ENCODE measurements at regions not wholly inside any gene's neighbourhood (a gene's known extent, or its start where the extent isn't known, plus 50 kb on each side); places are given as distances from the start of the nearest gene placed in this dataset.
"Not testable (repeated sequence)": the region's sequence is repeated elsewhere in the genome, so short reads cannot be mapped to it uniquely, and the experiment has no call there.

DNA sequence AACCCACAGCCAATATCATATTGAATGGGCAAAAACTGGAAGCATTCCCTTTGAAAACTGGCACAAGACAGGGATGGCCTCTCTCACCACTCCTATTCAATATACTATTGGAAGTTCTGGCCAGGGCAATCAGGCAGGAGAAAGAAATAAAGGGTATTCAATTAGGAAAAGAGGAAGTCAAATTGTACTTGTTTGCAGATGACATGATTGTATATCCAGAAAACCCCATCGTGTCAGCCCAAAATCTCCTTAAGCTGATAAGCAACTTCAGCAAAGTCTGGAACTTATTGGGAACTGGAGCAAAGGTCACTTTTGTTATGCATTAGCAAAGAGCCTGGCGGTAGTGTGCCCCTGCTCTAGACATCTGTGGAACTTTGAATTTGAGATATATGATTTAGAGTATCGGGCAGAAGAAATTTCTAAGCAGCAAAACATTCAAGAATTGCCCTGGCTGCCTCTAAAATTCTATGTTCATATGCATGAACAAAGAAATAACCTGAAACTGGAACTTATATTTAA, 53.4 kb upstream of the PSMA1 start:
- DNase-seq (ENCODE audit: low read depth): not testable (repeated sequence)

DNA sequence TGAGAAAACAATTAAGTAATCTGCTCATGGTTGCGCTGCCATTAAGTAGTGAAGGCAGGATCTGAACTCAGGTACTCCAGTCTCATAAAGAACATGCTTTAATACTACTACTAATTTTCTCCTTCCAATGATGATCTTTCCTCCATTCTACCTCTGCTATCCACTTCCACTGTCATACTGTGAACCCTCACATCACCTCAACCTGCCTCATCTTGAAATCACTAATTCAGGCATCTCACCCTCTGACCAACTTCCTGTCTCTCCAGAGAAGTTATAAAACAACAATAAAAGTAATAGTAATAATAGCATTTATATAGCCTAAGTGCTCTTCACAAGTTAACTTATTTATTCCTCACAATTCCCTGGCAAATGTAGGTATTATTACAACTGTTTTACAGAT, 57.1 kb upstream of the PSMA1 start:
- no peak for DNase-seq (ENCODE audit: low read depth)

DNA sequence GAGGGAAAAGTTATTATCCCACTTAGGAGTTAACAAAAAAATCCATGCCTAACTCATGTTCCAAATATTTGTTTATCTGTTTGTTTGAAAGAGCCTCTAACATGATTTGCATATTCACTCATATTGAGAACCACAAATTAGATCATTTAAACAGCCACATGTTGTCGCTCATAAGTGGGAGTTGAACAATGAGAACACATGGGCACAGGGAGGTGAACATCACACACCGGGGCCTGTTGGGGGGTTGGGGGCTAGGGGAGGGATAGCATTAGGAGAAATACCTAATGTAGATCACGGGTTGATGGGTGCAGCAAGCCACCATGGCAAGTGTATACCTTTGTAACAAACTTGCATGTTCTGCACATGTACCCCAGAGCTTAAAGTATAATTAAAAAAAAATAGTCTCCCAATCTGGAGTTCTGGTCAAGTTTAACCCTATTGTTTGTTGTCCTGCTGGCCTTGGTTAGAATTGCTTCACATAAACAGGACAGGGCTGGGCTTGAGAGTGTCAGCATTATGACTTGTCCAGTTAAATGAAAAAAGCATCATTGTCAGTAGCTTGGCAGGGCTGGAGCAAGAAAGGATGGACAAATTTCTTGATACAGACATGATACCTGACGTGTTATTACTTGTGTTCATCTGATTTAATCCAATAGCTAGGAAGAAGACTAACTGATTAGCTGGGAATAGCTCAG, 57.8 kb upstream of the PSMA1 start:
- no peak for DNase-seq (ENCODE audit: low read depth)

DNA sequence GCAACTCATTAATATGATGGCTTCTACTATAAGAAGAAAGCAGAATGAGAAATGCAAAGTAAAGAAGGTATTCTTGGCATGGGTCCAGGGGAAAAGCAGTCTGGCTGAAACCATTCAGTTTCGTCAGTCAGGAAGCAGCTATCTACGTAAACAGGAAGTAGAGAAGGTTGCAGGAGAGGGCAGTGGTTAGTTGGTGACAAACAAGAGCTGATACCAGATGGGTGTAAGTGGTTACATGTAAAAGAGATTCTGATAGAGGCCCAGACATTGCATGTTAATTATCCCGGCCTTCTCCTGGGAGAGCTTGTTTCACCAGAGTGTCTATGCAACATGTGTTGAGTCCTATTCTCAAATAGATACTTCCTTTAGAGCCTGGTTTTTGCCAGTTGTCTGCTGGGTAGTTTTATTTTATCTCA, 58.4 kb upstream of the PSMA1 start:
- peak; percentile 90 for DNase-seq (ENCODE audit: low read depth)

DNA sequence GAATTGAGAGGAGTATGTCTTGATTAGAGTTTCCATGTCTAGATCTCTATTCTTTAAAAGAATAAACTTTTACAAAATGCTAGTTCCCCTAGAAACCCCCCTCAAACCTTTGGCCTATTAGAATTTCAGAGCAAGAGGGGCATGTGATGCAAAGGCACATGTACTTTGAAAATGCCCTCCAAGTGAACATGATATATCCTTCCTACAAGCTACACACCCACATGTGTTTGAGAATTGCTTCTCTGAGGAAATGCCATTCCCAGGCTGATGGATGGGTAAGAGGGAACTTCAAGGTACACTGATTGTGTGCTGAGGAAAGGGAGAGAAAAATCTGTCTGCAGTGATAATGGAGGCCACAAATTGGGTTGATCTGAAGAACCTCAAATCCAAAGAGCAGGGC, 59.5 kb upstream of the PSMA1 start:
- DNase-seq (ENCODE audit: low read depth): no peak

DNA sequence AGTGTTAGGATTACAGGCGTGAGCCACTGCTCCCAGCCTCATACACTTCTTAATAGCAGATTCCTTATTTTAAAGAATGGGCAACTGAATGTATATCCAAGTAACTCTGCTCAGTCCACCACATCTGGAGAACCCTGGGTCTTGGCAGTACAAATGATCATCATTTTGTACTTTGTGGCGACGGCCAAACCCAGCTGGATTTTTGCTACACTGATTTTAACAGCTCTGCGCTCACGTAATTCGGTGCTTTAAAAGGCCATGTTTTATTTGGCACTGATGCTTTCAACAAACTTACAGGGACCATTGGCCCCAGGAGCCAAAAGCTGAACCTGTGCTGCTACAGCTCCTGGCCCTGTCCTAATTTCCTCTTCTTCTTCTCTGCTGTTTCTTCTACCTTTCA, 60.8 kb upstream of the PDE3B start:
- DNase-seq (ENCODE audit: low read depth): no peak

DNA sequence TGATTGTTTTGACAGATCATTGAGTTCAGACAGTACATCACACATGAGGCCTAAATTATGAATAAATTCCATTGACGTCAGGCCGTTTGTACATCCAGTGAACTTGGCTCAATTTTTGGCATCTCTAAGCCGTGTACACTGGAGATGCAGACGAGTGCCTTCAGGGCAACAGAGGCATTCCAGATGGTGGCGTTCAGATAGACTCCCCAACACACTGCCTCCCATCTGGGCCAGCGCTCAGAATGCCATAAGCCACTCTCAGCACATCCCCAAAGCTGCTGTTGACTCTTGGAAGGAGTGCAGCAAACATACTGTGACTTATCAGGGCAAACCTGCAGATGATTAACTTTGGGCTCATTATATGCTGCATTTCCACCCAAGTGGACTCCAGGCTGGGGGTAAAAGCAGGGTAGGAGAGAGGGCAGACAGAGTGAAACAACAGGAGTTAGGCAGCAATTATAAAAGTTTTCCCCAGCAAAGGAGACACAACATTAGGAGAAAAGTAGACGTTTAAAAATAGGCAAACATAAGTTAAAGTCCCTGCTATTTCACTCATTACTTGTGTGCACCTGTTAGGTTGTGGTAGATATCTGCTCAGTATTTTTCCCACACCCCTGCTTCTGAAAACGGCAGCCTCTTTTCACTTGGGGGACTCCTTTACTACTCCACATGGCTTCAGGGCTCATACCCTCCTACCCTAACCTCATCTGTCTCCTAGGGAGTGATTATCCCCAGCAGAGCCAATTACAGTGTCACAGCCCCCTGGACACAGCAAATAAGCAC, 60.2 kb upstream of the PDE3B start:
- DNase-seq (ENCODE audit: low read depth): no peak

DNA sequence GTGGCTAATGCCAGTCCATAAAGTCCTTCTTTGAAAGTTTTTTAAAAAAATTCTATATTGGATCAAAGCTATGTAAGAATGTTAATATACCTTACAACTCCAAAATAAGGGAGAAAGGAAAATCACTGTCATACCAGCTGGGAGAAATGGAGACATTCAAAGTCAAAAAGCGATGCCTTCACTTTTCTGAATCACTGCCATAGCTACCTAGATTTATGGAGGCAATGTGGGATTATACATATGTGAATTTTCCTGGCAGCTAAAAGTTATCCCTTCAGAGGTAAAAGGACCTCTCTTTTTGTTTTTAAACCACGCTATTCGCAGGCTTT, 59.6 kb upstream of the PDE3B start:
- DNase-seq (ENCODE audit: low read depth): no peak

DNA sequence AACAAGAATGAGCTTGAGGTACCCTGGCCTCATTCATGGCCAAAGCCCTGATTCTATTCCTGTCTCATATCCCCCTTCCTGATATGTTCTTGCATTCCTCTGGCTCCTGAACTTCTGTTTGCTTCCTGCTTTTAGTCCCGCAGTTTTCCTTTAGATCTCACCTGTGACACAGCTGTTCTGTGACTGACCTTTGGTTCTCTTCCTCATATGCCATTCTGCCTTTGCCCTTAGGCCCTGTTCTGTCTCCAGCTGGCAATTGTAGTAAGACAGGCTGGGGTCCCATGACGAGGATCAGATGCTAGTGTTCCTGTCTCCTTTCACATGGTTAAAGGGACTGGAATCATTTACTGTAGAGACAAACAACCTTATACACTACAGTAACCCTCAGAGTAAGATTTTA, 59.0 kb upstream of the PDE3B start:
- no peak for DNase-seq (ENCODE audit: low read depth)

DNA sequence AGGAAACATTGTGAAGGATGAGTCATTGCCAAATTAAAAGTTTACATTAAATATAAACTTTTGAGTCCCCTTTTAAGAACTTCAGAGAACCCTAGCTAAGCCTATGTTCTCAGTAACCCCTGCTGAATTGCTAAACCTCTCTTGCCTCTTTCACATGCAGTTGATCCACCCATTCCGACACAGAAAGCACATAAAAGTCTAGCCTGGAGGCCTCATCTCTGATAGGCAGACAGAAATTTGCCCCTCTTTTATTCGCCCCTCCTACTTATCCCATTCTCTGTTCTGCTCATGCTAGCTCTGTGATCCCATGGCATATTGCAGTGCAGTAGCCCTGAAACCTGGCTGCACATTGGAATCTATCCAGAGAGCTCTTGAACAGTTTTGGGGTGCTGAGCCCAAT, 58.2 kb upstream of the PDE3B start:
- DNase-seq (ENCODE audit: low read depth): no peak

DNA sequence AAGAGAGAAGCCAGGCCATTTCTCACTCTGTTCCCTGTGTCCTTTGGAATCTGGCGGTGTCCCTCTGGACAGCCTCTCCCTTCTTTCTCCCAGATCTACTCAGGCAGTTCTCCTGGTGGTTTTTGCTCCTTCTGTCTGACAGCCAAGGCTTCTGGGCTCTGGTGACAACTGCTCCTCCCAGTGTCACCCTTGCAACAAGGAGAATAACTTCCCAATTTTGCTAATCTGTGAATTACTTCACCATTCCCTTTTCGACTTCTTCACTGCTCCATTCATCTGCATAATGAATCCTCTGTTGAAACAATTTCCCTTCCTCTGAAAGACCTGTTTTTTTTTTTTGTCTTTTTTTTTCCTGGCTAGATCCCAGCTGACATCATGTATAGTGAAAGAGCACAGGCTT, 56.3 kb upstream of the PDE3B start:
- no peak for DNase-seq (ENCODE audit: low read depth)

DNA sequence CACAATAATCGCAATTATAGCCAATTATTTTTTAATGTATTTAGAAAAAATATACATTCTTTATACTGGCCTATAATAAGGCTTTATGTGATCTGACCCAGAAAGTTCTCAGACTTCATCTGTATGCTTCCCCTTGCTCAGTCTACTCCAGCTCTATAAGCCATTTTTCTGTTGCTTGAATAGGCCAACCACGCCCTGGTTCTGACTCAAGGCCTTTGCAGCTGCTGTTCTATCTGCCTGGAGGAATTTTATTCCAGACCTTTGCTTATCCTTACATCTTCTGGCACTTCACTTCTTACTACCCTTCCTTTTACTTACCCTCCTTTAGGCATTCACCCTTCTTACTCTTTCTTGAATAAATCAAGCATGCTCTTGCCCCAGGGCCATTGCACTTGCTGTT, 54.9 kb upstream of the PDE3B start:
- no peak for DNase-seq (ENCODE audit: low read depth)

DNA sequence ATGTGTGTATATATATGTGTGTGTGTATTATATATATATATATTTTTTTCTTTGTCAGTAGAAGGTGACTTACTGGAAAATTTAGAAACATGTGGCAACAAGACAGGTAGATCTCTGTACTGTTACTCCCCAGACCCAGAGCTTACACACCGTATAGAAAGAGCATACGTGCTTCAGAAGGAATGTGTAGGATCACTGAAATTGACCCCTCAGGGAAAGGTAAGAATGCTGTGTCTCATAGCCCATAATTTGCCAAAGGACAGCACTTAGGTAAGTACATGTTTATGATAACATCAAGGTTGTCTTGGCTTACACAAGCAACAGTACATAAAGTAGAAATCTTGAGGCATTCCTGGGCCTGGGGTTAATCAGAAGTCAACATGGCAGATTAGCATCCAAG, 54.2 kb upstream of the PDE3B start:
- no peak for DNase-seq (ENCODE audit: low read depth)

DNA sequence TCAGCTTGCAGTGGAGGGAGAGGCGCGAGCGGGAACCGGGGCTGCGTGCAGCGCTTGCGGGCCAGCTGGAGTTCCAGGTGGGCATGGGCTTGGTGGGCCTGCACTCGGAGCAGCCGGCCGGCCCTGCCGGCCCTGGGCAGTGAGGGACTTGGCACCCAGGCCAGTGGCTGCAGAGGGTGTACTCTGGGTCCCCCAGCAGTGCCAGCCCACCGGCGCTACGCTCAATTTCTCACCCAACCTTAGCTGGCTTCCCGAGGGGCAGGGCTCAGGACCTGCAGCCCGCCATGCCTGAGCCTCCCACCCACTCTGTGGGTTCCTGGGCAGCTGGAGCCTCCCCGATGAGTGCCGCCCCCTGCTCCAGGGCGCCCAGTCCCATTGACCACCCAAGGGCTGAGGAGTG, 52.6 kb upstream of the PDE3B start:
- not testable (repeated sequence) for DNase-seq (ENCODE audit: low read depth)

DNA sequence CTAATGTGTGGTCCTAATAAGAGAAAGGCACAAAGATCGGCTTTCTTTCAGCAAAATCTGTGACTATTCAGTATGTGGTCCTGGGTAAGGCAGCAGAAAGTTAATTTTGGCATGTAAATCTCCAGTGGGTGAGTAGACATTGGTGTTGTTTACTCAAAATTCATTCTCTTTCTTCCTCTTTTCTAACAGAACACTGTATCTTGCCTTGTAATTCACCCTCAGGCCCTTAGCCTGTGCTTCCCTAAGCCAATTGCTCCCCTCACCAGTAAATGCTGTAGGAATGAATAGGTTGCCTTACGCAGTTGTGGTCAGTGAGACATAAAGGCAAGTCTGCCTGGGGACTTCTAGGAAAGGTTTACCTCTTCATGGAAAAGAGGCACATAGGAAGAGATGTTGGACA, 49.9 kb upstream of the PDE3B start:
- DNase-seq (ENCODE audit: low read depth): no peak

Measured in CMK (cell line).